Fibroblast of skin of left biceps (primary cell): ENCODE measurements at regions not wholly inside any gene's neighbourhood (a gene's known extent, or its start where the extent isn't known, plus 50 kb on each side); places are given as distances from the start of the nearest gene placed in this dataset.

ENCODE experiments used
- DNase-seq, 2 experiments: peaks; one replicate each; pipeline ENCODE4 v3.0.0-alpha.2; 2013; ENCODE audit warnings: low read depth in 2 of 2

GRCh38 chr11:122319691-122320620, 203.9 kb upstream of the BLID start:
- DNase-seq: no peak

- no peak for DNase-seq
Measured at GRCh38 chr11:122319085-122319484, 203.1 kb upstream of the BLID start.

GRCh38 chr11:122317305-122317704, 201.3 kb upstream of the BLID start:
- peak; percentile 53 to 57 for DNase-seq

- no peak for DNase-seq
Measured at GRCh38 chr11:122313581-122313980, 197.6 kb upstream of the BLID start.

- no peak for DNase-seq
Measured at GRCh38 chr11:122311216-122311755, 195.3 kb upstream of the BLID start.

GRCh38 chr11:122310766-122311165, 194.8 kb upstream of the BLID start:
- DNase-seq: no peak

DNA sequence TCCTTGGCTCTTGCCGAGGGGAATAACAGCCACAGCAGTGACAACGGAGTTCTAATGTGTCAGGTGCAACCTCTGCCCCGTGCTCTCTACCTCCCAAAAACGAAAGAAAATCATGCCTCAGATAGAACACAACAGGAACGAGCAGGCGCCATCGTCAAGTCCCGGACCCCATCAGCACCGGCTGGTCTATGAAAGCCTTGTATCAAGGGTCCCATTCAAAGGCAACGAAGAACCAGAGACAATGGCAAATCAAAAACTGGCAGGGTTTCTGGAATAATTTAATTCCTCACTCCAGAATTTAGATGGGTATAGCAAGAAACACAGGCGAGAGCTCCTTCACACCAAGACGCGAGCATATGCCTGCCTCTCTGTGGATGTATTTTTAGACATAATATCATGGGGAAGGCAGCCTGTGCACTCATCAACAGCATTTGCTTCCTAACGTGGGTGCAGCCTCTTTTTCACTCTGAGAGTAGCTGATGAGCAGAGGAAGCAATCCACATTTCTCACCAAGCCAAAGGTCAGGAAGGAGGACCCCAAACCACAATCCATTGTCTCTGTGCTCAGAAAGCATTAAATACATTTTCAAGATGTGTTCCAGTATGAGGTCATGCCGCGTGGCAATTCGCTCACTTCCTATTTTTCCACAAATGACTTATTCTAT, 193.4 kb upstream of the BLID start:
- no peak for DNase-seq

GRCh38 chr11:122308226-122308625, 192.2 kb upstream of the BLID start:
- DNase-seq: no peak

DNA sequence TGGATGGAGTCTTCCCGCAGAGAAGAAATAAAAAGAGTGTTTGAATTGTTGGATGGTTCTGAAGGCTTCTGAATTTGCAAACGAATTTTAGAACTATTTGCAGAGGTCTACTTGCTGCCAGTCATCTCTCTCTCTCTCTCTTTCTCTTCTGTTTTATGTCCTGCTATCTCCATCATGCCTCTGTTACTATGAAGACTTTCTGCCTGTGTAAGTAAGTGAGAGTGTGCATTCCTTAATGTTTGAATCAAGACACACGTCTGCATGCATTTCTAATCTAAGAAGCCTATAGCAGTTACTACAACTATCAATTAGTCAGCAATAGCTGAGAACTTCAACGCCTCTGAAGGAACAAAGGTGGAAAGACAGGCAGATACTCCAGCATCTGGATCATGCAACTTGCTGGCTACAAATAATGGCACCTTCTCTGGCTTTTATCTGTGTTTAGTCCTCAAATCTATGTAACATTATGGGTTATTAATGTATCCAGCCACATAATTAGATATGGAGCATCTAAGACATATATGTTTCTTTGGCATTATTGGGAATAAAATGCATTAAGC, 191.5 kb upstream of the BLID start:
- no peak for DNase-seq

GRCh38 chr11:122306831-122307391, 190.9 kb upstream of the BLID start:
- DNase-seq: no peak

DNA sequence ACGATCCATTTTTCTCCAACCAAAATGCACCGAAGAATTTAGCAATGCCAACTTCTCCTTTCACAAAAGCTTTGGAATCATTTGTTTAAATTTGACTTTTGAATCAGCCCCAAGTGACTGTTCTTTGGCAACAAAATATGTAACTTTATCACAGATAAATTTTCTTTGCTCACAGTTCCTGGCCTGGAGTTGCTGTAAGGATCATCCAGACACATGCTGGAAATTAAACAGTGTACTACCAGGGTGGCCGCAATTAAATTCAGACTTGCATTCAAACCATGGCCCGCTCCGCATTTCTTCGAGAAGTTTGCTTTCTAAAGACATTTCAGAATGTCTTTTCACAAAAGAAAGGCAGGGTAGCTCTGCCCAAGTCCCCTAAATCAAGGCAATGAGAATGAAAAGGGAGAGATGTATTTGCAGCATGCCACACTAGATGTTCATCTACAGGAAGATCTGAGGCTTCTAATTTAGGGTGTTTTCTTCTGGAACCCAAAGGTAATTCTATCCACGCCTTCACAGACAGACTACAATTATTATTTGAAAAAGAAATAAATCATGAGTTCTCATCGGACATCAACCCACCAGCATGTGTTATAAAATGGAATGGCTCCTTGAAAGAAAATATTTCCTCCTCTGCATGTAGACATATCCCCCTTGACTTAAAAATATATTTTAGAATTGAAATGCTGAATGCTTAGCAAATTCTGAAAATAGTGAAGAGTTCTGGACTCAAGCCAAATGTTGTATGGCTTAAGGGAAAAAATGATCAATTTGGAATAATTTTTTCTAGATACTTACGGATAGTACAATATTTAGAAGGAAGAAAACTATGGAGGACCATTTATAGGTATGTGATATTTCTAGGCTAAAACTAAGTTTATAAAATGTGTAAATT, 189.7 kb upstream of the BLID start:
- no peak for DNase-seq

DNA sequence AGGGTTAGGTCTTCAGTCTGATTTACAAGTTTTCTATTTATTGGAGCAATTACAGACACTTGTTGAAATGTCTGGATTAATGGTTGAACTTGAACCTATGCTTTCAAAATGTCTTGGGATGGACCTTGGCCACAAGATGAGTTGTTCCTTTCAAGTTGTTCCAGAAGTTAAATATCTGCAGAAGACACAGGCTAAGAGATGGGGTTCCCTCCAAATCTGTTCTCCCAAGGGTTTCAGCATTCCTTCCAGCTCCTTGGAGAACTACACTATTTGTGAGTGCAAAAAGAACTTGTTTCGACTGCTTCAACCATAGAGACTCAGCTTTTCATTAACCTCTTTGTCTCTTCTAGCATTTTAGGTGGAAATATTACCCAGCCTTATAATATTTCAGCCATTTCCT, 189.0 kb upstream of the BLID start:
- peak; percentile 4 to 18 for DNase-seq

DNA sequence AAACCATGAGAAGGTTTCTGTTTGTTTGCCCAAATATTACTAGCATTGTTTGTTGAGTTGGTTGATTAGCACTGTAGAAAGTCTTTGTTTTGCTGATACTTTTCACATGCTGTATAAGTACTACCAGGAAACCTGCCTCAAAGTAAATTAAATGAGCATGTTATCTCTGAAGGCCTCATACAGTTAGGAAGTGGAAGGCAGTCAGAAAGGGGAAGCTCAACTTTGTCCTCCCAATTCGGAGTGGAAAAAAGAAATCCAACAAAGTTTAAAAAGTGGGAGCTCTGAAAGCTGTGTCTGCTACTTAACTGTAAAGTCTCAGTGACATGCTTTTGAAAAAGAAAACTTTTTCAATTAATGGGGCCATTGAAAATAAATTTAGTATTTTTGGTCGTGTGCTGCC, 188.3 kb upstream of the BLID start:
- no peak for DNase-seq

- DNase-seq: no peak
Measured at GRCh38 chr11:122294041-122294440, 178.0 kb upstream of the BLID start.

DNA sequence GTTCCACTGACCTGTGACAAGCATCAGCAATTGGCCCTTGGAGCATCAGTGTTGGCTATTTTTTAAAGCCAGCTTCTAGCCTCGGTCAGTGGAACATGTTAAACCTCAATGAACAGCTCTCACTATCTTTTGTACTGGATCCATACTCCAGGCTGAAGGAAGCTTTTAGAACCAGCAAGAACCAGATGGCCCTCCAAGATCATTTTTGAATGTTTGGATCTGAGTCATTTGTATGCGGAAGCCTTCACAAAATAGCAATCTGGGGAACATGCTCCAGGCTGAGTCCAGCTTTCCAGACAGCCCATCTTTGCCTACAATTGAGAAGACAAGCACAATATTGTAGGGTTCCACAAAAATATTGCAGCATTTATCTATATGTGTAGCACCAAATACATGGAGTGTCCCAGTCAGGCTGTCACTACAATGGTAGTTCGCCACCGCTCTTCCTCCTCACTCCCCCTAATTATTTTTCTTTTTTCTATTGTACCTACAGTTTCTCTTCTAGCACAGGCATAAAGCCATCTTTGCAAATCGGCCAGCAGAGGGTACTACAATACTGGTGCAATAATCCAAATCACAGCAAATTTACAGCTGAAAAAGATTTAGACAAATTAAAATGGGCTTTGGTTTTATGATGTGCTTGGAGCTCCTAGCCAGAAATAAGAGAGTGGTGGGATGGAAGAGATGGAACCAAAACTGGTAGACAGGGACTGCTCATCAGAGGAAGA, 177.4 kb upstream of the BLID start:
- peak in 1 of 2 experiments; percentile 3 for DNase-seq

- DNase-seq: no peak
Measured at GRCh38 chr11:122287401-122287800, 171.4 kb upstream of the BLID start.

DNA sequence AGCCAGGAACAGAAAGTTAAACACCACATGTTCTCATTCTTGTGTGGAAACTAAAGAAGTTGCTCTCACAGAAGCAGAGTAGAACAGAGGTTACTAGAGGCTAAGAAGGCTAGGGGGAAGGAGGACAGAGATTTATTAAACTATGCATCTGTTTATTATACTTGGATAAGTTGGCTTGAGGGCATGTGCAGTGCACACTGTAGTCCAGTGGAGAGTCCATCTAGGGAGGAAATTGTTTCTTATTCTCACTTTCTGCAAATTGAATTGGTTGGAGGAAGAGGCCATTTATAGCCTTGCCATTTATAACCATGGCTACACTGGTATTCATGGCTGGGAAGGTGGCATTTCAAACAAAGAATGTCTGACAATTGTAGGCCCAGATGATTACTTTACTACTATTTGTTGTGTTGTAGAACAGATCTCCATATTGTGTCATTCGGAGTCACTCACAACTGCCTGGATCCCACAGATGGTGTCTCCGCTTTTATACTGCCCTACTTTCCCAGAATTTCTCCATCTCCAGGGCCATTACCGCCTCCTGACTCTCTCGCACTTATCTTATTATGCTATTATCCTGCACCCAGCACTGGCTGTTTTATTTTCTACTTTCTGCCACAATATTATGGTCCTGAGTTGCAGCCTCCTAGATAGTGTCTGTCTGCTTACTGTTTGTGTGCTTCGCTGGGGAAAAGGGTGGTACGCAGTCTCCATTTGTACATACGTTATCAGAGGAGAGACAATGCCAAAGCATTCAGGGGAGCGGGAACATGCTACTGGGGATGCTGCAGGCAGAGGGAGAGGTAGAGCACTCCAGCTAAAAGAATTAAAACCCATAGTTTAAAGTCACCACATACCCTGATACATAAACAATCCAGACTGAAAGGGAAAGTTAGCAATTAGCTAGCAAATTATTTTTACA, 169.3 kb upstream of the BLID start:
- DNase-seq: no peak

- DNase-seq: no peak
Measured at GRCh38 chr11:122280870-122281269, 164.9 kb upstream of the BLID start.

DNA sequence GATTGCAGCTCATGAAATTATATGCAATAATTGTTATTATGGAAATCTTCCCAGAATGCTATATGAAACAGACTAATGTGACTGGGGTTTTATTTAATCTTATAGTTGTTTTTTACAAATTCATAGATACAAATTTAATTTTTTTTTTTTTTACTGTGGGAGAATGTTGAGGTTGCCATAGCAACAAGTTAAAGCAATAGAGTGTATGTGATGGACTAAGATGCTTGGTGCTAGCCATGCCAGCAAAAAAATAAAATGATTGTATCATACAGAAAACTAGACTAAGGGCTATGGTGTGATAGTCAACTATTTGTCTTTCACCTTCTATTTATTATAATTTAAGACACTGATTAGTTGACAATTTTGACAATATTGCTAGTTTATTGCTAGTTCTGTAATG, 163.2 kb upstream of the BLID start:
- no peak for DNase-seq
